ENCODE measurements at regions not wholly inside any gene's neighbourhood (a gene's known extent, or its start where the extent isn't known, plus 50 kb on each side); places are given as distances from the start of the nearest gene placed in this dataset.

DNA sequence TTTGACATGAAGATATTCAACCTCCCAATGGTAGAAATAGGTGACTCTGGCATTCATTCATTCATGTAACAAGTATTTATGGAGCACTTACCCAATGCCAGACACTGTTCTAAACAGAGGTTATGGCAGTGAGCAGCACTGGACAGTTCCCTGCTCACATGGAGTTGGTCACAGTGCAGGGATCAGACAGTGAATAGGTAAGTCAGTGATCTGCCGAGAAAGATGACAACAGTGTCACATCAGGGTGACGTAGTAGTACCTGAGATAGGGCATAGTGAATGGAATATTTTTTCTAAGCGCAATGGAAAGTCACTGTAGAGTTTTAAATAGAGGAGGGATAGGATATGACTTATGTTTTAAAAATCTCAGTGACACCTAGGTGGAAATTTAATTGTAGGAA, 791.4 kb upstream of the RBFOX1 start:
- TF ChIP-seq, protein P1, sequence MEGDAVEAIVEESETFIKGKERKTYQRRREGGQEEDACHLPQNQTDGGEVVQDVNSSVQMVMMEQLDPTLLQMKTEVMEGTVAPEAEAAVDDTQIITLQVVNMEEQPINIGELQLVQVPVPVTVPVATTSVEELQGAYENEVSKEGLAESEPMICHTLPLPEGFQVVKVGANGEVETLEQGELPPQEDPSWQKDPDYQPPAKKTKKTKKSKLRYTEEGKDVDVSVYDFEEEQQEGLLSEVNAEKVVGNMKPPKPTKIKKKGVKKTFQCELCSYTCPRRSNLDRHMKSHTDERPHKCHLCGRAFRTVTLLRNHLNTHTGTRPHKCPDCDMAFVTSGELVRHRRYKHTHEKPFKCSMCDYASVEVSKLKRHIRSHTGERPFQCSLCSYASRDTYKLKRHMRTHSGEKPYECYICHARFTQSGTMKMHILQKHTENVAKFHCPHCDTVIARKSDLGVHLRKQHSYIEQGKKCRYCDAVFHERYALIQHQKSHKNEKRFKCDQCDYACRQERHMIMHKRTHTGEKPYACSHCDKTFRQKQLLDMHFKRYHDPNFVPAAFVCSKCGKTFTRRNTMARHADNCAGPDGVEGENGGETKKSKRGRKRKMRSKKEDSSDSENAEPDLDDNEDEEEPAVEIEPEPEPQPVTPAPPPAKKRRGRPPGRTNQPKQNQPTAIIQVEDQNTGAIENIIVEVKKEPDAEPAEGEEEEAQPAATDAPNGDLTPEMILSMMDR (IDR thresholded peaks at IDR 0.05), result no peak
- TF ChIP-seq POLR2AphosphoS5 (IDR thresholded peaks at IDR 0.05; ENCODE audit: insufficient read depth in 1 of 2, low read depth in 1 of 2) (no peak), POLR2A (IDR thresholded peaks at IDR 0.05) (no peak)

Measured in vagina (tissue), 2 donors.